ENCODE measurements at regions not wholly inside any gene's neighbourhood (a gene's known extent, or its start where the extent isn't known, plus 50 kb on each side); places are given as distances from the start of the nearest gene placed in this dataset.

DNA sequence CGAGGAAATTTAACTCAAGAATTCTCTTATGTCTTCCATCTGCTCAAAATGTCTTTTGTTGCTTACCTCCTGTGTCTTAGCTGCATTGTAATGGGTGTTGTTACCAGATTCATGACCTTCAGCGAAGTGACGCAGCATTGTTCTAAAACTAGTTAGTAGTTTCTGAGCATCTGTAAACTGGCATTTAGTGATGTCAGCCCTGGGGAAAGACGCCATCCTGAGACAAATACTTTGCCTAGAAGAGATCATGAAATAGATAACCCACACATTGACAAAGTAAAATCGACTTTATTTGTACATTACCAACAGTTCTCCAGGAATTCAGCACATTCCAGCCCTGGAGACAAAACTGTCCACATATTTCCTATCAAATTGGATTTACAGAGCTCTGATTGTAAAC lies 87.8 kb downstream of the GPAM start:
- no peak overlapping the region for H3K9ac ChIP-seq
- H3K36me3 ChIP-seq (ENCODE audit: insufficient read depth): no peaks in the 10 kb centered on the region
- H3K27ac ChIP-seq: no peak overlapping the region
- no peaks in the 10 kb centered on the region for H3K79me2 ChIP-seq (ENCODE audit: insufficient read depth, low read depth)
- no peak overlapping the region for H3K4me3 ChIP-seq (IDR thresholded peaks at IDR 0.05; ENCODE audit: insufficient read depth, low read depth, low read length)
- no peaks in the 10 kb centered on the region for H4K20me1 ChIP-seq (ENCODE audit: insufficient read depth)
- H3K4me1 ChIP-seq (ENCODE audit: low read depth, poor library complexity, severe bottlenecking): no peaks in the 10 kb centered on the region
- no peak overlapping the region for H3K4me2 ChIP-seq
- no peak overlapping the region for H2AFZ ChIP-seq (ENCODE audit: low read depth)
- no peaks in the 10 kb centered on the region for H3K27me3 ChIP-seq (ENCODE audit: insufficient read depth, low read depth)
- TF ChIP-seq CTCF (conservative IDR thresholded peaks at IDR 0.05; ENCODE audit: low read depth, low read length): no peak

DNA sequence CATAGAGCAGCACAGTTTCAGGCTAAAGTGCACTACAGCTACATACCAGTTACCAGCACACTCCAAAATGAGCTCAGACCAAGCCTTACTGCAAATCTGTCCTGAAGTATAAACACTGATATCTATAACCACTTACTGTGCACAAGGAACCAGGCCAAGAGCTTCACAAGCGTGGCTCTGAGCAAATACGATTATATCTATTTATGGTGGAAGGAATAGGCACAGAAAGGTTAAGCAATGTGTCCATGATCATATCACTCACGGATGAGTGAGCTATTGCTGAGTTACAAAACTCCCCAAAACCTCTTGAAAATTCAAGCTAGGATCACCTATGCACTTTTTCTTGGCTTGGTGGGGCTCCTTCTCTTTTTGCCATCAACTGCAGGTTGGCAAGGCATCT lies 84.9 kb downstream of the GPAM start:
- no peaks in the 10 kb centered on the region for H3K27me3 ChIP-seq (ENCODE audit: insufficient read depth, low read depth)
- H3K4me3 ChIP-seq (IDR thresholded peaks at IDR 0.05; ENCODE audit: insufficient read depth, low read depth, low read length): no peak overlapping the region
- no peak for TF ChIP-seq CTCF (conservative IDR thresholded peaks at IDR 0.05; ENCODE audit: low read depth, low read length)
- H3K79me2 ChIP-seq (ENCODE audit: insufficient read depth, low read depth): no peaks in the 10 kb centered on the region
- H3K9ac ChIP-seq: no peak overlapping the region
- H3K4me1 ChIP-seq (ENCODE audit: low read depth, poor library complexity, severe bottlenecking): no peaks in the 10 kb centered on the region
- no peak overlapping the region for H3K4me2 ChIP-seq
- no peaks in the 10 kb centered on the region for H3K36me3 ChIP-seq (ENCODE audit: insufficient read depth)
- no peaks in the 10 kb centered on the region for H4K20me1 ChIP-seq (ENCODE audit: insufficient read depth)
- no peak overlapping the region for H3K27ac ChIP-seq
- H2AFZ ChIP-seq (ENCODE audit: low read depth): no peak overlapping the region

All from KMS-11 (cell line).